ENCODE measurements at regions not wholly inside any gene's neighbourhood (a gene's known extent, or its start where the extent isn't known, plus 50 kb on each side); places are given as distances from the start of the nearest gene placed in this dataset.

DNA sequence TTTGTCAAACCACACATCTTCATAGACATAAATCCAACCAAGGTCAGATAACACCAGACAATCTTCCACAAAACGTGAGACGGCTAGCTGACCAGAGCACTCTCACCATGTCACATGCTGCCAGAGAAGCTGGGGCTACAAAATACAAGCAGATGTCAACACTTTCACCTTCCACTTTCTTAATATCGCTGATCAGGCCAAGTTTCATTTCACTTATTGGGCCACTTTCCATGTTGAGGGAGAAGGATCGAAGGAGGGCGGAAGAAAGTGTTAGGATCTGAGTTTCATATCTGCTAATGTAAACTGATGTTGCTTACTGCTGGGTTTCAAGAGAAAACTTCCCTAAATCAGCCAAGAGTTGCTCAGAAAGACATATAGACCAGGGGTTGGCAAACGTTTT lies 177.0 kb upstream of the PRDM1 start (continued):
- TF ChIP-seq, protein P1, sequence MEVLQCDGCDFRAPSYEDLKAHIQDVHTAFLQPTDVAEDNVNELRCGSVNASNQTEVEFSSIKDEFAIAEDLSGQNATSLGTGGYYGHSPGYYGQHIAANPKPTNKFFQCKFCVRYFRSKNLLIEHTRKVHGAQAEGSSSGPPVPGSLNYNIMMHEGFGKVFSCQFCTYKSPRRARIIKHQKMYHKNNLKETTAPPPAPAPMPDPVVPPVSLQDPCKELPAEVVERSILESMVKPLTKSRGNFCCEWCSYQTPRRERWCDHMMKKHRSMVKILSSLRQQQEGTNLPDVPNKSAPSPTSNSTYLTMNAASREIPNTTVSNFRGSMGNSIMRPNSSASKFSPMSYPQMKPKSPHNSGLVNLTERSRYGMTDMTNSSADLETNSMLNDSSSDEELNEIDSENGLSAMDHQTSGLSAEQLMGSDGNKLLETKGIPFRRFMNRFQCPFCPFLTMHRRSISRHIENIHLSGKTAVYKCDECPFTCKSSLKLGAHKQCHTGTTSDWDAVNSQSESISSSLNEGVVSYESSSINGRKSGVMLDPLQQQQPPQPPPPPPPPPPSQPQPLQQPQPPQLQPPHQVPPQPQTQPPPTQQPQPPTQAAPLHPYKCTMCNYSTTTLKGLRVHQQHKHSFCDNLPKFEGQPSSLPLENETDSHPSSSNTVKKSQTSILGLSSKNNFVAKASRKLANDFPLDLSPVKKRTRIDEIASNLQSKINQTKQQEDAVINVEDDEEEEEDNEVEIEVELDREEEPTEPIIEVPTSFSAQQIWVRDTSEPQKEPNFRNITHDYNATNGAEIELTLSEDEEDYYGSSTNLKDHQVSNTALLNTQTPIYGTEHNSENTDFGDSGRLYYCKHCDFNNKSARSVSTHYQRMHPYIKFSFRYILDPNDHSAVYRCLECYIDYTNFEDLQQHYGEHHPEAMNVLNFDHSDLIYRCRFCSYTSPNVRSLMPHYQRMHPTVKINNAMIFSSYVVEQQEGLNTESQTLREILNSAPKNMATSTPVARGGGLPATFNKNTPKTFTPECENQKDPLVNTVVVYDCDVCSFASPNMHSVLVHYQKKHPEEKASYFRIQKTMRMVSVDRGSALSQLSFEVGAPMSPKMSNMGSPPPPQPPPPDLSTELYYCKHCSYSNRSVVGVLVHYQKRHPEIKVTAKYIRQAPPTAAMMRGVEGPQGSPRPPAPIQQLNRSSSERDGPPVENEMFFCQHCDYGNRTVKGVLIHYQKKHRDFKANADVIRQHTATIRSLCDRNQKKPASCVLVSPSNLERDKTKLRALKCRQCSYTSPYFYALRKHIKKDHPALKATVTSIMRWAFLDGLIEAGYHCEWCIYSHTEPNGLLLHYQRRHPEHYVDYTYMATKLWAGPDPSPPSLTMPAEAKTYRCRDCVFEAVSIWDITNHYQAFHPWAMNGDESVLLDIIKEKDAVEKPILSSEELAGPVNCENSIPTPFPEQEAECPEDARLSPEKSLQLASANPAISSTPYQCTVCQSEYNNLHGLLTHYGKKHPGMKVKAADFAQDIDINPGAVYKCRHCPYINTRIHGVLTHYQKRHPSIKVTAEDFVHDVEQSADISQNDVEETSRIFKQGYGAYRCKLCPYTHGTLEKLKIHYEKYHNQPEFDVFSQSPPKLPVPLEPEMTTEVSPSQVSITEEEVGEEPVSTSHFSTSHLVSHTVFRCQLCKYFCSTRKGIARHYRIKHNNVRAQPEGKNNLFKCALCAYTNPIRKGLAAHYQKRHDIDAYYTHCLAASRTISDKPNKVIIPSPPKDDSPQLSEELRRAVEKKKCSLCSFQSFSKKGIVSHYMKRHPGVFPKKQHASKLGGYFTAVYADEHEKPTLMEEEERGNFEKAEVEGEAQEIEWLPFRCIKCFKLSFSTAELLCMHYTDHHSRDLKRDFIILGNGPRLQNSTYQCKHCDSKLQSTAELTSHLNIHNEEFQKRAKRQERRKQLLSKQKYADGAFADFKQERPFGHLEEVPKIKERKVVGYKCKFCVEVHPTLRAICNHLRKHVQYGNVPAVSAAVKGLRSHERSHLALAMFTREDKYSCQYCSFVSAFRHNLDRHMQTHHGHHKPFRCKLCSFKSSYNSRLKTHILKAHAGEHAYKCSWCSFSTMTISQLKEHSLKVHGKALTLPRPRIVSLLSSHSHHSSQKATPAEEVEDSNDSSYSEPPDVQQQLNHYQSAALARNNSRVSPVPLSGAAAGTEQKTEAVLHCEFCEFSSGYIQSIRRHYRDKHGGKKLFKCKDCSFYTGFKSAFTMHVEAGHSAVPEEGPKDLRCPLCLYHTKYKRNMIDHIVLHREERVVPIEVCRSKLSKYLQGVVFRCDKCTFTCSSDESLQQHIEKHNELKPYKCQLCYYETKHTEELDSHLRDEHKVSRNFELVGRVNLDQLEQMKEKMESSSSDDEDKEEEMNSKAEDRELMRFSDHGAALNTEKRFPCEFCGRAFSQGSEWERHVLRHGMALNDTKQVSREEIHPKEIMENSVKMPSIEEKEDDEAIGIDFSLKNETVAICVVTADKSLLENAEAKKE (CRISPR knock-in tag; IDR thresholded peaks at IDR 0.05) = no peak
- TF ChIP-seq JUNB (IDR thresholded peaks at IDR 0.05; ENCODE audit: unreplicated experiment) = no peak
- TF ChIP-seq EZH2 (IDR thresholded peaks at IDR 0.05; ENCODE audit: low read depth, unreplicated experiment) = no peak
- TF ChIP-seq POLR2AphosphoS5 (IDR thresholded peaks at IDR 0.05; ENCODE audit: low read depth) = no peak
- no peak for TF ChIP-seq ZNF331 (CRISPR knock-in tag; IDR thresholded peaks at IDR 0.05; ENCODE audit: low read depth)
- TF ChIP-seq, protein P2, sequence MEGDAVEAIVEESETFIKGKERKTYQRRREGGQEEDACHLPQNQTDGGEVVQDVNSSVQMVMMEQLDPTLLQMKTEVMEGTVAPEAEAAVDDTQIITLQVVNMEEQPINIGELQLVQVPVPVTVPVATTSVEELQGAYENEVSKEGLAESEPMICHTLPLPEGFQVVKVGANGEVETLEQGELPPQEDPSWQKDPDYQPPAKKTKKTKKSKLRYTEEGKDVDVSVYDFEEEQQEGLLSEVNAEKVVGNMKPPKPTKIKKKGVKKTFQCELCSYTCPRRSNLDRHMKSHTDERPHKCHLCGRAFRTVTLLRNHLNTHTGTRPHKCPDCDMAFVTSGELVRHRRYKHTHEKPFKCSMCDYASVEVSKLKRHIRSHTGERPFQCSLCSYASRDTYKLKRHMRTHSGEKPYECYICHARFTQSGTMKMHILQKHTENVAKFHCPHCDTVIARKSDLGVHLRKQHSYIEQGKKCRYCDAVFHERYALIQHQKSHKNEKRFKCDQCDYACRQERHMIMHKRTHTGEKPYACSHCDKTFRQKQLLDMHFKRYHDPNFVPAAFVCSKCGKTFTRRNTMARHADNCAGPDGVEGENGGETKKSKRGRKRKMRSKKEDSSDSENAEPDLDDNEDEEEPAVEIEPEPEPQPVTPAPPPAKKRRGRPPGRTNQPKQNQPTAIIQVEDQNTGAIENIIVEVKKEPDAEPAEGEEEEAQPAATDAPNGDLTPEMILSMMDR (conservative IDR thresholded peaks at IDR 0.05; ENCODE audit: low read depth in 2 of 2) = no peak
- TF ChIP-seq ZNF114 (CRISPR knock-in tag; IDR thresholded peaks at IDR 0.05) = no peak
- no peak for TF ChIP-seq STAT1 (IDR thresholded peaks at IDR 0.05; ENCODE audit: unreplicated experiment)

DNA sequence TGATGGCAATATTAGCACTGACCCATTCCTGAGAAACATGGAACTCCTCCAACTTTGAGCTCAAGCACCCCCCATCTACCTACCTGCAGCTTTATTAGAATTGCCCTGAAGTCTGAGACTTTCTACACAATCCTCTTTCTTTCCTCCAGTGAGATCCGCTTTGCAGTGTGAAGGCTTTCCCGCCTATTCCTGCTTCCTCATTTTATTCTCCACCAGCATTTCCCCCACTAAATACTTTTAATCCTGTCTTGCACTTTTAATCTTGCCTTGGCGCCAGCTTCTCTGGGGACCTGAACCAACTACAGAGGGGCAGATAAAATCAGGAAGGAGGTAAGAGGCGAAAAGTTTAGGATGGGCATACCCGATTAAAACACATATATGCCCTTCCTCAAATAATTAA lies 178.1 kb upstream of the PRDM1 start:
- no peaks in the 10 kb centered on the region; the same call in 1 of the 2 replicates for H3K9me2 ChIP-seq (ENCODE audit: insufficient read depth)
- H4K20me1 ChIP-seq (replicated peaks; ENCODE audit: insufficient read depth) = no peaks in the 10 kb centered on the region
- Mint-ChIP-seq H3K4me3 (no peak overlapping the region), H3K27me3 (ENCODE audit: insufficient read depth, low read depth, poor library complexity) (no peaks in the 10 kb centered on the region), H3K9me3 (no peaks in the 10 kb centered on the region), H3K4me1 (no peaks in the 10 kb centered on the region; the same call in 2 of the 3 replicates), H3K36me3 (ENCODE audit: low read depth) (no peaks in the 10 kb centered on the region), H3K27ac (no peak overlapping the region)
- H3K79me2 ChIP-seq (replicated peaks; ENCODE audit: insufficient read depth) = no peaks in the 10 kb centered on the region
- H3K4me2 ChIP-seq = no peak overlapping the region
- H2AFZ ChIP-seq = no peak overlapping the region
- DNase-seq (ENCODE audit: low spot score) = no peak
- no peak overlapping the region for H3K27ac ChIP-seq (ENCODE audit: low read depth)
- no peak for ATAC-seq
- no peak overlapping the region for H3K4me3 ChIP-seq
- no peaks in the 10 kb centered on the region for H3K27me3 ChIP-seq (ENCODE audit: insufficient read depth)
- H3K36me3 ChIP-seq (ENCODE audit: insufficient read depth) = no peaks in the 10 kb centered on the region
- H3K4me1 ChIP-seq (ENCODE audit: insufficient read depth) = no peaks in the 10 kb centered on the region
- H3F3A ChIP-seq (replicated peaks; ENCODE audit: low read depth) = no peaks in the 10 kb centered on the region
- TF ChIP-seq, protein P3, sequence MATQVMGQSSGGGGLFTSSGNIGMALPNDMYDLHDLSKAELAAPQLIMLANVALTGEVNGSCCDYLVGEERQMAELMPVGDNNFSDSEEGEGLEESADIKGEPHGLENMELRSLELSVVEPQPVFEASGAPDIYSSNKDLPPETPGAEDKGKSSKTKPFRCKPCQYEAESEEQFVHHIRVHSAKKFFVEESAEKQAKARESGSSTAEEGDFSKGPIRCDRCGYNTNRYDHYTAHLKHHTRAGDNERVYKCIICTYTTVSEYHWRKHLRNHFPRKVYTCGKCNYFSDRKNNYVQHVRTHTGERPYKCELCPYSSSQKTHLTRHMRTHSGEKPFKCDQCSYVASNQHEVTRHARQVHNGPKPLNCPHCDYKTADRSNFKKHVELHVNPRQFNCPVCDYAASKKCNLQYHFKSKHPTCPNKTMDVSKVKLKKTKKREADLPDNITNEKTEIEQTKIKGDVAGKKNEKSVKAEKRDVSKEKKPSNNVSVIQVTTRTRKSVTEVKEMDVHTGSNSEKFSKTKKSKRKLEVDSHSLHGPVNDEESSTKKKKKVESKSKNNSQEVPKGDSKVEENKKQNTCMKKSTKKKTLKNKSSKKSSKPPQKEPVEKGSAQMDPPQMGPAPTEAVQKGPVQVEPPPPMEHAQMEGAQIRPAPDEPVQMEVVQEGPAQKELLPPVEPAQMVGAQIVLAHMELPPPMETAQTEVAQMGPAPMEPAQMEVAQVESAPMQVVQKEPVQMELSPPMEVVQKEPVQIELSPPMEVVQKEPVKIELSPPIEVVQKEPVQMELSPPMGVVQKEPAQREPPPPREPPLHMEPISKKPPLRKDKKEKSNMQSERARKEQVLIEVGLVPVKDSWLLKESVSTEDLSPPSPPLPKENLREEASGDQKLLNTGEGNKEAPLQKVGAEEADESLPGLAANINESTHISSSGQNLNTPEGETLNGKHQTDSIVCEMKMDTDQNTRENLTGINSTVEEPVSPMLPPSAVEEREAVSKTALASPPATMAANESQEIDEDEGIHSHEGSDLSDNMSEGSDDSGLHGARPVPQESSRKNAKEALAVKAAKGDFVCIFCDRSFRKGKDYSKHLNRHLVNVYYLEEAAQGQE (IDR thresholded peaks at IDR 0.05; ENCODE audit: unreplicated experiment) = no peak
